ENCODE measurements at regions not wholly inside any gene's neighbourhood (a gene's known extent, or its start where the extent isn't known, plus 50 kb on each side); places are given as distances from the start of the nearest gene placed in this dataset.

DNA sequence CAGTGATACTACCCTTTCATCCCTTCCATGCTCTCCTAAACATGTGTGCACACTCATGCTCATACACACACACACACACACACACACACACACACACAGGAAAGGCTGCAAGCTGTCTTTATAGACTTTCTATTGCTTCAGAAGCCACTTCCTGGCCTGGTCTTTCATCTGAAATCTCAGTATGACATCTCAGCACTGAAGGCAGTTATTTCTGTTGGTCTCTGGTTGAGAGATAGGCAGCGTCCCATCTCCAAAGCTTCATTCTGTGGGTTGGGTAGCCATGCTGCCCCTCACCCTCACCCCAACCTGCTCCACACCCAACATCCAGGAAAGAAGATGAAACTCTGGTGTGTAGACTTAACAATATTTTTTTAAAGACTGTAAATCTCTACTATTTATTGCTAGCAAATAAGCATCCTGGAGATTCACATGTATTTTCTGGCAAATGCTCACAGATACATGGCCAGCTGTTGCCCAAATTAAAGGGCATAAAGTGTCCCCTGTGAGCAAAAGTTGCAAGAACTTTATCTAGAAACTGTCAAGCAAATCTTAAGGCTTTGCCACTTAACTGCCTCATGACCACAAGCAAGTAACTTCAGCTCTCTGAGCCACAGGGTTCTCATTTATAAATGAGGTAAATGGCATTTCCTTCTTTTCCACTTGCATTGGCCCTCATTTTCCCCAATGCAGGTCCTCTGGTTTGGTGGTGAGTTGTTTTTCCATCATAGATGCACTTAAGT, 189.8 kb upstream of the AFF2 start:
- H3K4me3 ChIP-seq (ENCODE audit: low read length) = no peak overlapping the region
- no peaks in the 10 kb centered on the region for H3K79me2 ChIP-seq (replicated peaks; ENCODE audit: insufficient read depth, low read length)
- H3K36me3 ChIP-seq (ENCODE audit: insufficient read depth, low read length) = no peaks in the 10 kb centered on the region
- H3K4me2 ChIP-seq (ENCODE audit: low read length) = no peak overlapping the region
- no peaks in the 10 kb centered on the region for H3F3A ChIP-seq (ENCODE audit: insufficient read depth, low read length, poor library complexity, severe bottlenecking)
- no peak overlapping the region for H3K27ac ChIP-seq (ENCODE audit: low read length)
- no peaks in the 10 kb centered on the region for H3K9me2 ChIP-seq (ENCODE audit: insufficient read depth, low read length)
- no peak overlapping the region for H2AFZ ChIP-seq (ENCODE audit: low read depth, low read length)
- H3K9ac ChIP-seq (ENCODE audit: low read length) = no peak overlapping the region
- H3K9me3 ChIP-seq (ENCODE audit: low read length) = no peaks in the 10 kb centered on the region
- H4K20me1 ChIP-seq (ENCODE audit: insufficient read depth) = no peaks in the 10 kb centered on the region
- no peak for TF ChIP-seq TAF1 (IDR thresholded peaks at IDR 0.05; ENCODE audit: low read depth)
- TF ChIP-seq, protein P1, sequence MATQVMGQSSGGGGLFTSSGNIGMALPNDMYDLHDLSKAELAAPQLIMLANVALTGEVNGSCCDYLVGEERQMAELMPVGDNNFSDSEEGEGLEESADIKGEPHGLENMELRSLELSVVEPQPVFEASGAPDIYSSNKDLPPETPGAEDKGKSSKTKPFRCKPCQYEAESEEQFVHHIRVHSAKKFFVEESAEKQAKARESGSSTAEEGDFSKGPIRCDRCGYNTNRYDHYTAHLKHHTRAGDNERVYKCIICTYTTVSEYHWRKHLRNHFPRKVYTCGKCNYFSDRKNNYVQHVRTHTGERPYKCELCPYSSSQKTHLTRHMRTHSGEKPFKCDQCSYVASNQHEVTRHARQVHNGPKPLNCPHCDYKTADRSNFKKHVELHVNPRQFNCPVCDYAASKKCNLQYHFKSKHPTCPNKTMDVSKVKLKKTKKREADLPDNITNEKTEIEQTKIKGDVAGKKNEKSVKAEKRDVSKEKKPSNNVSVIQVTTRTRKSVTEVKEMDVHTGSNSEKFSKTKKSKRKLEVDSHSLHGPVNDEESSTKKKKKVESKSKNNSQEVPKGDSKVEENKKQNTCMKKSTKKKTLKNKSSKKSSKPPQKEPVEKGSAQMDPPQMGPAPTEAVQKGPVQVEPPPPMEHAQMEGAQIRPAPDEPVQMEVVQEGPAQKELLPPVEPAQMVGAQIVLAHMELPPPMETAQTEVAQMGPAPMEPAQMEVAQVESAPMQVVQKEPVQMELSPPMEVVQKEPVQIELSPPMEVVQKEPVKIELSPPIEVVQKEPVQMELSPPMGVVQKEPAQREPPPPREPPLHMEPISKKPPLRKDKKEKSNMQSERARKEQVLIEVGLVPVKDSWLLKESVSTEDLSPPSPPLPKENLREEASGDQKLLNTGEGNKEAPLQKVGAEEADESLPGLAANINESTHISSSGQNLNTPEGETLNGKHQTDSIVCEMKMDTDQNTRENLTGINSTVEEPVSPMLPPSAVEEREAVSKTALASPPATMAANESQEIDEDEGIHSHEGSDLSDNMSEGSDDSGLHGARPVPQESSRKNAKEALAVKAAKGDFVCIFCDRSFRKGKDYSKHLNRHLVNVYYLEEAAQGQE (IDR thresholded peaks at IDR 0.05; ENCODE audit: borderline replicate concordance) = no peak
- no peak for TF ChIP-seq POLR2AphosphoS5 (IDR thresholded peaks at IDR 0.05)
- no peak for TF ChIP-seq MXI1 (conservative IDR thresholded peaks at IDR 0.05; ENCODE audit: poor library complexity, severe bottlenecking)
- no peak for TF ChIP-seq CTCF (IDR thresholded peaks at IDR 0.05; ENCODE audit: poor library complexity, severe bottlenecking)
- no peak for TF ChIP-seq SMC3 (conservative IDR thresholded peaks at IDR 0.05; ENCODE audit: poor library complexity)
- no peaks in the 10 kb centered on the region for H3K27me3 ChIP-seq (ENCODE audit: insufficient read depth, low read depth, low read length)

DNA sequence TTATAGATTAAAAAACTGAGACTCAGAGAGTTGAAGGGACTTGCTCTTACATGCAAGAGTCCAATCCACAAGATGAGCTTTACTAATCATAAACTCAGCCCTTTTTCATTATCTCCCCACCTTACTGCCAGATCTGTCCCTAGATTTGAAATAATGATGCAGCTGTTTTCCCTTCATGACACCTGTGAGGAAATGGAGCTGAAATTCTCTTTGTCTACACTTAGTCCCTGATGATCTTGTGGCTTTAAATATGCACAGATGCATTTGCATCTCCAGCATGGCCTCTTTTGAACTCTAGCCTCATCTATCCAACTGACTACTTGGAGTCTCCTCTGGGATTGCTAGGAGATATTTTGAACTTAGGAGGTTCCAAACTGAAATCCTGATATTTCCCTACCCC, 188.9 kb upstream of the AFF2 start:
- H3K4me3 ChIP-seq (ENCODE audit: low read length) = no peak overlapping the region
- no peaks in the 10 kb centered on the region for H3K36me3 ChIP-seq (ENCODE audit: insufficient read depth, low read length)
- H3K27ac ChIP-seq (ENCODE audit: low read length) = no peak overlapping the region
- H3K9ac ChIP-seq (ENCODE audit: low read length) = no peak overlapping the region
- no peaks in the 10 kb centered on the region for H3K9me3 ChIP-seq (ENCODE audit: low read length)
- H3K4me2 ChIP-seq (ENCODE audit: low read length) = no peak overlapping the region
- H3K79me2 ChIP-seq (replicated peaks; ENCODE audit: insufficient read depth, low read length) = no peaks in the 10 kb centered on the region
- TF ChIP-seq POLR2AphosphoS5 (IDR thresholded peaks at IDR 0.05) (no peak), CTCF (IDR thresholded peaks at IDR 0.05; ENCODE audit: poor library complexity, severe bottlenecking) (no peak), RAD21 (conservative IDR thresholded peaks at IDR 0.05) (no peak), TAF1 (IDR thresholded peaks at IDR 0.05; ENCODE audit: low read depth) (no peak), EP300 (conservative IDR thresholded peaks at IDR 0.05; ENCODE audit: poor library complexity, severe bottlenecking) (no peak), MXI1 (conservative IDR thresholded peaks at IDR 0.05; ENCODE audit: poor library complexity, severe bottlenecking) (no peak), SMC3 (conservative IDR thresholded peaks at IDR 0.05; ENCODE audit: poor library complexity) (no peak), EZH2 (IDR thresholded peaks at IDR 0.05; ENCODE audit: borderline replicate concordance, insufficient read depth, low read length, poor library complexity, severe bottlenecking) (no peak)
- TF ChIP-seq, protein P1 (IDR thresholded peaks at IDR 0.05; ENCODE audit: borderline replicate concordance) = no peak
- no peaks in the 10 kb centered on the region for H3F3A ChIP-seq (ENCODE audit: insufficient read depth, low read length, poor library complexity, severe bottlenecking)
- no peak overlapping the region for H2AFZ ChIP-seq (ENCODE audit: low read depth, low read length)
- no peaks in the 10 kb centered on the region for H4K20me1 ChIP-seq (ENCODE audit: insufficient read depth)
- H3K9me2 ChIP-seq (ENCODE audit: insufficient read depth, low read length) = no peaks in the 10 kb centered on the region
- no peaks in the 10 kb centered on the region for H3K27me3 ChIP-seq (ENCODE audit: insufficient read depth, low read depth, low read length)

Measured in neural cell (in vitro differentiated cells).